Right kidney (tissue), 1 donor: ENCODE measurements at regions not wholly inside any gene's neighbourhood (a gene's known extent, or its start where the extent isn't known, plus 50 kb on each side); places are given as distances from the start of the nearest gene placed in this dataset.
"Not testable (repeated sequence)": the region's sequence is repeated elsewhere in the genome, so short reads cannot be mapped to it uniquely, and the experiment has no call there.

Experiments
- DNase-seq: peaks from one replicate; pipeline ENCODE4 v3.0.0-alpha.2; 2016

DNA sequence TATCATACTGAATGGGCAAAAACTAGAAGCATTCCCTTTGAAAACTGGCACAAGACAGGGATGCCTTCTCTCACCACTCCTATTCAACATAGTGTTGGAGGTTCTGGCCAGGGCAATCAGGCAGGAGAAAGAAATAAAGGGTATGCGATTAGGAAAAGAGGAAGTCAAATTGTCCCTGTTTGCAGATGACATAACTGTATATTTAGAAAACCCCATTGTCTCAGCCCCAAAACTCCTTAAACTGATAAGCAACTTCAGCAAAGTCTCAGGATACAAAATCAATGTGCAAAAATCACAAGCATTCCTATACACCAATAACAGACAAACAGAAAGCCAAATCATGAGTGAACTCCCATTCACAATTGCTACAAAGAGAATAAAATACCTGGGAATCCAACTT lies 52.5 kb upstream of the CCDC71L start:
- not testable (repeated sequence) for DNase-seq

GRCh38 chr7:106714590-106715442 lies 53.9 kb upstream of the CCDC71L start:
- not testable (repeated sequence) for DNase-seq

DNA sequence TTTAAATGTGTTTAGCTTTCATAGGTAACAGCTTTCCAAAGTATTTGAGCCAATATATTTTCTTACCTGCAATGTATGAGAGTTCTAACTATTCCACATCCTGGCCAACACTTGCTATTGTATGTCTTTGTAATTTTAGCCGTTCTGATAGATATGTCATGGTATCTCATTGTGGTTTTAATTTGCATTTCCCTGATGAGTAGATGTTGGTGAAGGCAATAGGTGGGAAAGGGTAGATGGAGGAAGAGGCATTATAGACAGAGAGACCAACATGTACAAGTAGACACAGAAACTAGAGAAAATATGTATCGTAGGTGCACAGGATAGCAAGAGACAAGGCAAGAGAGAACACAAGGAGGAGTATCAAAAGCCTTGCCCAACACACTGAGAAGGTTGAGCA lies 54.8 kb upstream of the CCDC71L start:
- DNase-seq, result no peak

GRCh38 chr7:106717254-106717954 lies 56.4 kb upstream of the CCDC71L start:
- DNase-seq, result no peak

DNA sequence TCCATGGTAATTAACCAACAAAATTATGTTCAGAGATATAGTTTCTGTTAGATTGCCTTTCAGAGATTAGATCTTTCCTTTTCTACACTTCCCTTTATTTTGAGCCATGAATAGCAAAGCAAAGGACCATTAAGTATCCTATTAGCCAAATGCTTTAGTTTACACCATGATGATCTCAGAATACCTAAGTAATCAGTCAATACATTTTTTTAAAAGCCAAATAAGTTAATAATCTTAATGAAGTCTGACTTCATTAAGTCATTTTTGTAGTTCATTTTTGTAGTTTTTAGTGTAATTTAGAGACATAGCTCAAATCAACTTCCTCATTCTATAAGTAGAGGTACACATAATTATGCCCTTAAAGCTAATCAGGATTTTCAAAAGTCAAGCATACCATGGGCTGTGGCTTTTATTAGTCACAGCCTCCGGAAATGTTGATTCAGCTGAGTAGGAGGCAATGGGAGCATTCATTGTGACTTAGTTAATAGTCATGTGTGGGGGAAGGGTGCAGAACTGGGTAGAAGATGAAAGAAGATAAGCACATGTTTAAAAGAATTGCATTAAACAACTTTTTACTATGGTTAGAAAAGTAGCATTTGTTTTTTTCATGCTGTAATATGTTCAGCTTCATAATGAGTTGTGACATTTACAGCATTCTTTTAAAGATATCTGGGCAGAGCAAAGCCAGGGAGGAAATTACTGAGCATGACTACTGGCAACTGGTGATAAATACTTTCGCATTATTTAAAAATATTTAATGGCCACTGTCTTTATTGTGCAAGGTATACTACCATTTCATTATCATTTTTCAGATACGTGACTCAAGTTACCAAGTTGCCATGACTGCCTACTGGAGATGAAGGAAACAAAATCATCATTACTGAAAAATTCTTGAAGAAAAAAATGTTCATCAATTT lies 57.3 kb upstream of the CCDC71L start:
- no peak for DNase-seq

DNA sequence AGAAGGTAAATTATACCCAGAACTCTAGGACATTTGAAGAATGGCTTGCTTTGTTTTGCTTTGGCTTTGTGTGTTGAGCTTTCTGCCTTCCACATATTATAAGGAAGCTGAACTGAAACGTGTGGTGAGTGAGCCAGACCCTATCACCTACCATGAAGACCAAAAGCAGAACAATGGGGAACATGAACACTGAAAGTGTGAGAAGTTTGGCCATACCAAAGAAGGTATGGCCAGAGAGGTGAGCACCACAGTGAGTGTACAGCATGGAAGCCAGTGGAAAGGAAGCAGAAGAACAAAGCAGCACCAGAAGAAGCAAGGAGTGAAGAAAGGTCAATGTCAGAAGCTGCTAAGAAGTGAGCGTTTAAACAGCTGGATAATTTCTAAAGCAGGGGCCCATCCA lies 59.7 kb upstream of the CCDC71L start:
- DNase-seq, result no peak

- DNase-seq, result no peak
Observed at GRCh38 chr7:106721816-106722785, 61.1 kb upstream of the CCDC71L start.

DNA sequence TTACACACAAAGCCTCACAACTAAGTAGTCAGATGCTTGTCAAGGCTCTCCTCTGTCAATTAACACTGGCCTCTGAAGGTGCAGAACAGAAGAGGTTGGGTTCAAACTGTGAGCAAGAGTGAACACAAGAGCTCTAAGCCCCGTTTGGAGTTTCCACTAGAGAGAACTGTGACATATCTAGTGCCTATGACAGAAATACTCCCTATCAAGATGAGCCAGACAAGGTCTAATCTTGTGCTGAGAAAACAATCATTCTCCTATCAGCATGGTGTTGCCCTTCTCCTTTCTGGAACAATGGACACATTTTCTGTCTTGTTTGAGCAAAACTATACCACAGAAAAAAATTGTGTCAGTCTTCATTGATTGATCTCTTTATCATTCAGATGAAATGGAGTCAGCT lies 62.4 kb upstream of the CCDC71L start:
- DNase-seq, result no peak

DNA sequence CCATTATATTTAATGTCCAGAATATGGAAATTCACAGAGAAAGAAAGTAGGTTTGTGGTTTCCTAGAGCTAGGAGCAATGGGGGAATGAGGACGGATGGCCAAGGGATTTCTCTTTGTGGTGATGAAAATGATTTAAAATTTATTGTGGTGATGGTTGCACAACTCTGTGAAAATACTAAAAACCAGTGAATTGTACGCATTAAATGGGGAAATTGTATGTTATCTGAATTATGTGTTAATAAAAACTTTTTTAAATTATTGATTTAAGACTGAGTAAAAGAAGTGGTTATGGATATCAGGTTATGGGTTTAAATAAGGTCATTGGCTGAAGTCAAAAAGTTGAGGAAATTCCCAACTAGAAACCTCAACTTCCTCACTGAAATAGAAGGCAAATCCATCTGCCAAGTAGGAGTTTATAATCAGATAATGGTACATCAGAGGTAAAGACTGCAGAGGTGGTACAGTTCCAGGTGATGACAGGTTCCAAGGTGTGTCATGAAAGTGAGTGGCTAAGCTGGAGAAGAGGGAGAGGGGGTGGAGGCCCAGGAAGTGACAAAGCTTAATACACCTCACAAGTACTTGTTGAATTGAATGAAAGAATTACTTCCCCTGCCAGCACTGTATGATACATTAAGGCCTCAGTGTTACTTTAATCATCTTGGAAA lies 68.9 kb upstream of the CCDC71L start:
- DNase-seq, result no peak

GRCh38 chr7:106731187-106731586 lies 70.2 kb upstream of the CCDC71L start:
- no peak for DNase-seq

GRCh38 chr7:106731646-106732444 lies 70.9 kb upstream of the CCDC71L start:
- DNase-seq, result no peak

- no peak for DNase-seq
Observed at GRCh38 chr7:106735637-106736036, 74.7 kb upstream of the CCDC71L start.

- DNase-seq, result no peak
Observed at GRCh38 chr7:106736123-106736507, 75.2 kb upstream of the CCDC71L start.

DNA sequence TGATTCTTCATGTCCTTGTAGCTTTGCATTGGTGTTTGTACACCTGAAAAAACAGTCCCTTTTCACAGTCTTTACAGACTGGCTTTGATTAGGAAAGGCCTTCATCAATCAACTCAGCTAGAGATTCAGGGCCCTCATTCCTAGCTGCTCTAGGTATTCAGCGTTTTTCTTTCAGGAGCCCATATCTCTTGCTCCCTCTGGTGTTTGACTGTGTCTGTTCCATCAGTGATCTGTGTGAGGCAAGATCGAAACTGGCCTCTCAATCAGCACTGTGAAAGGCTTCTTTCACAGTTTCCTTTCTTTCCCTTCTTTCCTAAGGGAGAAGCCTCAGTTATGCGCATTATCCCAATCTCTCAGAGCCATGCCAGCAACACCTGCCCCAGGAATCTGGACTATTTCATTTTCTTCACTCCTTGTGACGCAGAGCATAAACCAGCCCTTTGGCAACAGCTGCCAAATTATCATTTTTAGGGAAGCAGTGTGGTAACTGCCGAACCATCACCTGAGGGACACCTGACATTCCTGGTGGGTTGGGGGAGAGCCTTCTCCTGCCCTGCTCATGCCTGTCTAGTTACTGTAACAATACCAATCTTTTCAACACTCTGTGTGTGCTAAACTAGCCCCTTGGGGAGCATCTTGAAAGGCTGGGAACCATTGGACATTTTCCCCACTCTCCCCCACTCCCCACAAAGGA lies 75.7 kb upstream of the CCDC71L start:
- DNase-seq, result no peak

DNA sequence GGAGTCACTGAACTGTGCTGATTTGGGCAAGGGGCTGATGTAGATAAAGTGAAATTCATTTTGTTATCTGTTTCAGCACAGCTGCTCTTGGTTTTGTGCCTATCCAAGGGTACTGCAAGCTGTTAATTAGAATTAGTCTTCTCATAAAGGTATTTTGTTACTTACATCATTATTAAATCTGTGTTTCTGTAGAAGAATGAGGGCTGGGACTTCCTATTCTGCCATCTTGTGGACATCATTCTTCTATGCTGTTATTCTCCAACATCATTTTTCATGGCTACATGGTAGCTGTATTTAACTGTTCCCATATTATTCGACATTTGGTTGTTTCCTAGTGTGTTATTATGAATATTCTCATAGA lies 76.2 kb upstream of the CCDC71L start:
- DNase-seq, result no peak

- DNase-seq, result no peak
Observed at GRCh38 chr7:106740806-106741205, 79.8 kb upstream of the CCDC71L start.

DNA sequence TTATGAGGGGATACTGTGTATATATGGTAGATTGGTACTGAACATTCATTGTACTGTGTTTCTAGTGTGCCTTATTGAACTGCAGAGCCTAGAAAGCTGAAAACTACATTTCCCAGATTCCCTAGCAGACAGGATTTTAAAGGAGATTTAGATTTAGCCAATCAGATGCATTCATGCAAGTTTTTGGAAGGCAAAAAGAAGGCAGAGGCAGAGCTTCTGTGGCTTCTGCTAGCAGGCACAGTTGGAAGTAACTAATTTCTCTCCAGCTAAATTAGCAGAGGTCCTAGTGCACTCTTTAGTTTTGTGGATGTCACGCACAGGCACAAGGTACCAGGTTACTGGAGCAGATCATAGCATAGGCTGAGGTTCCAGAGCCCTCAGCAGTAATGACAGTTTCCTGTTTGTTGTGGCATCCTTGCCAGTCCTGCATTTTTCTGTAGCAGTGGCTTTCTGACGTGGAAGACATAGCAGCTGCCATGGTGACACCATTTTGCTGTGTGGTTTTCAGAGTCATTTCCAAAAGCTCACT lies 83.7 kb upstream of the CCDC71L start:
- DNase-seq, result no peak

DNA sequence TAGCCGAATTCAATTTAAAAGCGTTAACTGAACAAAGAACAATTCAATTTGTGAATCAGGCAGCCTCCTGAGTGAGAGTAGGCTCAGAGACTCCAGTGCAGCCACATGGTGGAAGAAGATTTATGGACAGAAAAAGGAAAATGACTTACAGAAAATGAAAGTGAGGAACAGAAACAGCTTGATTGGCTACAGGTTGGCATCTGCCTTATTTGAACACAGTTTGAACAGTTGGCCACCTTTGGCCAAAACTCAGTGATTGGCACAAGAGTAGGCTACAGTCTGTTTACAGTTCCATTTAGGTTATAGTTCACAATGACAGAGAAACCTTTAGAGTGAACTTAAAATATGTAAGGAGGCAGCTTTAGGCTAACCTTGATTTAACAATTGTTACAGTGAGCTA lies 86.3 kb upstream of the CCDC71L start:
- not testable (repeated sequence) for DNase-seq

DNA sequence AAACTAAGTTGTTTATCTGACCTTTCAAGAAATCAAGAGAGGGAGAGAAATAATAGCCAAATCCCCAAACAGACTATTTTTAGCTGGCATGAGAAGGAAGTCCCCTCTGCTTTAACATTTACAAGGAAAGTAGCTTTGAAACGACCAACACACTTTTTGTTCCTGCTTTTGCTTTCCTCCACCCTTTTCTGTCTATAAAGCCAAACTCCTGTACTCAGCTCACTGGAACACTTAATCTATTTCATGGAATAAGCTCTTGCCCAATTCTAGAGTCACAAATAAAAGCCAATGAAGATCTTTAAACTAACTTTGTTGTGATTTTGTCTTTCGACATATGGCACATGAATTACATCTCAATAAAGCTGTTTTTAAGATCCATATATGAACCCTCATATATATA lies 86.8 kb upstream of the CCDC71L start:
- no peak for DNase-seq
